PC-9 (cell line): ENCODE measurements at regions not wholly inside any gene's neighbourhood (a gene's known extent, or its start where the extent isn't known, plus 50 kb on each side); places are given as distances from the start of the nearest gene placed in this dataset.

Source experiments
- BruUV-seq: library from RNA; stranded (reverse); fragments of 400-500 nt; replicated peaks from 2 replicates; lab custom pipeline; 2021; lab: Mats Ljungman, UMichigan
- CTCF ChIA-PET: fragments of 300-600 bp; sonication (Branson Sonifier 250); formaldehyde crosslinking; loops from one replicate; lab custom pipeline; 2022; ENCODE audit warnings: antibody characterized with exemption; lab: Charles Lee
- POLR2A ChIA-PET: fragments of 300-600 bp; sonication (Branson Sonifier 250); formaldehyde crosslinking; loops from one replicate; lab custom pipeline; 2022; ENCODE audit warnings: antibody characterized with exemption; ENCODE audit not compliant: unreplicated experiment; lab: Charles Lee
- DNase-seq, 2 experiments: peaks; one replicate each; pipeline versions ENCODE4 v3.0.0 to v3.0.0-alpha.2; 2015 to 2022; ENCODE audit warnings: mixed read lengths in 1 of 2
- H2AFZ ChIP-seq: fragments of 200-600 bp; sonication (generic); 2 replicates; pipeline ENCODE4 v1.8.1; 2017; ENCODE audit warnings: antibody characterized with exemption
- H3F3A ChIP-seq: fragments of 200-600 bp; sonication (generic); 2 replicates; pipeline ENCODE4 v1.8.1; 2017; ENCODE audit warnings: antibody characterized with exemption, mild to moderate bottlenecking, low read depth; ENCODE audit not compliant: insufficient read depth
- H3K27ac ChIP-seq: fragments of 200-600 bp; sonication (generic); 2 replicates; pipeline ENCODE4 v1.6.1; 2016; ENCODE audit warnings: mixed run types
- H3K27me3 ChIP-seq: fragments of 200-600 bp; sonication (generic); 2 replicates; pipeline ENCODE4 v1.6.1; 2016; ENCODE audit warnings: low read depth, mixed run types; ENCODE audit not compliant: insufficient read depth
- H3K36me3 ChIP-seq: fragments of 200-600 bp; sonication (generic); 2 replicates; pipeline ENCODE4 v1.6.1; 2016; ENCODE audit warnings: low read depth, mixed run types
- H3K4me1 ChIP-seq: fragments of 200-600 bp; sonication (generic); replicated peaks from 2 replicates; pipeline ENCODE4 v1.6.1; 2016; ENCODE audit warnings: mixed run types; ENCODE audit not compliant: insufficient read depth
- H3K4me2 ChIP-seq: fragments of 200-600 bp; sonication (generic); 2 replicates; pipeline ENCODE4 v1.6.1; 2017; ENCODE audit warnings: mixed run types
- H3K4me3 ChIP-seq: fragments of 200-600 bp; sonication (generic); 2 replicates; pipeline ENCODE4 v1.6.1; 2016; ENCODE audit warnings: mixed run types
- H3K79me2 ChIP-seq: fragments of 200-600 bp; sonication (generic); 2 replicates; pipeline ENCODE4 v1.6.1; 2017; ENCODE audit warnings: low read depth, mixed run types
- H3K9me2 ChIP-seq: fragments of 200-600 bp; sonication (generic); 2 replicates; pipeline ENCODE4 v1.8.1; 2017; ENCODE audit warnings: mild to moderate bottlenecking; ENCODE audit not compliant: insufficient read depth
- H3K9me3 ChIP-seq: fragments of 200-600 bp; sonication (generic); 2 replicates; pipeline ENCODE4 v1.8.1; 2016; ENCODE audit warnings: low read depth; ENCODE audit not compliant: insufficient read depth
- H4K20me1 ChIP-seq: fragments of 200-600 bp; sonication (generic); 2 replicates; pipeline ENCODE4 v1.8.1; 2017; ENCODE audit not compliant: insufficient read depth
- EZH2 ChIP-seq: fragments of 200-600 bp; sonication (generic); IDR thresholded peaks from 2 replicates; pipeline ENCODE4 v1.8.0; 2017; ENCODE audit warnings: antibody characterized with exemption, low read depth
- intact Hi-C: fragments of 100-400 bp; cut with micrococcal nuclease; formaldehyde crosslinking; loops from one replicate; pipeline ENCODE4 v1.10.0; 2022; ENCODE audit not compliant: unreplicated experiment
- TF ChIP-seq, protein P1 (sequence below): fragments of 200-600 bp; sonication (generic); conservative IDR thresholded peaks from 2 replicates; pipeline ENCODE4 v1.6.1; 2017; ENCODE audit warnings: mixed run types, antibody characterized with exemption, mild to moderate bottlenecking, moderate library complexity

DNA sequence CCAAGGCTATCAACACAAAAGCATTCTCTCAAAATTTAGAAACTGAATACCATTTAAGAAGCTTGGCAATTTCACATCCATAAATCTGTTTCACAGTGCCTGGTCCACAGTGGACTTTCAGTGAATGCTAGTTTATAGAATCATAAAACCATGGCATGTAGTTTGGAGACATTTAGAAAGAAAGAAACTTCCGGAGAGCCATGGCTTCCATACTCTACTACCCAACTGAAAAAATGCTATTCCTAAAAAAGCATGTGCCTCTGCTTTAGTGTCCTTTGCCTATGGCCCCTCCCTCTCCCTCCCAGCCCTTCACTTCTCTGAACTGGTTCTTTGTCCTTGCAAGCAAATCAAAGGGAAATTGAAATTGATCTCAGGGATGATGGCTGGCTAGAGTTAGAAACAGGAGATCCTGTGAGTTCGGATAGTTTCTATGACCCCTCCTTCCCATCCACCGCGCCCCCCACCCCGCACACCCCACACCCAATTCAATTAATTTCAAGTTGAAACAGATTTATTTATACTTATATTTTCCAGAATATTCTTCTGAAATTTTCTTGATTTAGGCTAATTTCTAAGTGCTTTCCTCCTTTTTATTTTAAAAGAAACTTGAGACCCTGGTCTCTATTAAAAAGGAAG is 248.3 kb downstream of the TRIB2 start:
- no peaks in the 10 kb centered on the region for H3K36me3 ChIP-seq
- H3K4me1 ChIP-seq: peaks cover 6% of the 10 kb centered on the region; the same call in 1 of the 2 replicates
- H3K4me2 ChIP-seq: no peak overlapping the region
- CTCF ChIA-PET: no interaction called here
- H3K79me2 ChIP-seq: no peaks in the 10 kb centered on the region
- H2AFZ ChIP-seq: no peak overlapping the region
- no TSS peak for BruUV-seq
- intact Hi-C loops: no loop called here
- no peaks in the 10 kb centered on the region for H4K20me1 ChIP-seq
- TF ChIP-seq EZH2: no peak
- TF ChIP-seq, protein P1, sequence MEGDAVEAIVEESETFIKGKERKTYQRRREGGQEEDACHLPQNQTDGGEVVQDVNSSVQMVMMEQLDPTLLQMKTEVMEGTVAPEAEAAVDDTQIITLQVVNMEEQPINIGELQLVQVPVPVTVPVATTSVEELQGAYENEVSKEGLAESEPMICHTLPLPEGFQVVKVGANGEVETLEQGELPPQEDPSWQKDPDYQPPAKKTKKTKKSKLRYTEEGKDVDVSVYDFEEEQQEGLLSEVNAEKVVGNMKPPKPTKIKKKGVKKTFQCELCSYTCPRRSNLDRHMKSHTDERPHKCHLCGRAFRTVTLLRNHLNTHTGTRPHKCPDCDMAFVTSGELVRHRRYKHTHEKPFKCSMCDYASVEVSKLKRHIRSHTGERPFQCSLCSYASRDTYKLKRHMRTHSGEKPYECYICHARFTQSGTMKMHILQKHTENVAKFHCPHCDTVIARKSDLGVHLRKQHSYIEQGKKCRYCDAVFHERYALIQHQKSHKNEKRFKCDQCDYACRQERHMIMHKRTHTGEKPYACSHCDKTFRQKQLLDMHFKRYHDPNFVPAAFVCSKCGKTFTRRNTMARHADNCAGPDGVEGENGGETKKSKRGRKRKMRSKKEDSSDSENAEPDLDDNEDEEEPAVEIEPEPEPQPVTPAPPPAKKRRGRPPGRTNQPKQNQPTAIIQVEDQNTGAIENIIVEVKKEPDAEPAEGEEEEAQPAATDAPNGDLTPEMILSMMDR: no peak
- H3K27ac ChIP-seq: no peak overlapping the region
- no peaks in the 10 kb centered on the region for H3K9me2 ChIP-seq
- H3K4me3 ChIP-seq: no peak overlapping the region
- POLR2A ChIA-PET: no interaction called here
- H3K27me3 ChIP-seq: no peaks in the 10 kb centered on the region
- peaks cover 3% of the 10 kb centered on the region; the same call in 1 of the 2 replicates for H3K9me3 ChIP-seq
- DNase-seq: no peak
- no peaks in the 10 kb centered on the region for H3F3A ChIP-seq

GRCh38 chr2:12965540-12966269 is 249.0 kb downstream of the TRIB2 start:
- DNase-seq: peak in 1 of 2 experiments; percentile 66
- BruUV-seq: no TSS peak
- Histone ChIP-seq H3K9me3 (peaks cover 3% of the 10 kb centered on the region; the same call in 1 of the 2 replicates), H3K79me2 (no peaks in the 10 kb centered on the region), H3K27ac (no peak overlapping the region), H3K9me2 (no peaks in the 10 kb centered on the region), H3K4me3 (no peak overlapping the region), H3K4me2 (no peak overlapping the region), H3K27me3 (no peaks in the 10 kb centered on the region), H3F3A (no peaks in the 10 kb centered on the region), H3K4me1 (peaks cover 12% of the 10 kb centered on the region), H4K20me1 (no peaks in the 10 kb centered on the region), H3K36me3 (no peaks in the 10 kb centered on the region), H2AFZ (no peak overlapping the region)
- ChIA-PET CTCF (no interaction called here), POLR2A (no interaction called here)
- intact Hi-C loops: no loop called here
- TF ChIP-seq, protein P1: no peak
- no peak for TF ChIP-seq EZH2

GRCh38 chr2:12967804-12968203 is 251.1 kb downstream of the TRIB2 start:
- CTCF ChIA-PET: no interaction called here

More at GRCh38 chr2:12967804-12968203, 251.1 kb downstream of the TRIB2 start:
- H3K36me3 ChIP-seq: no peaks in the 10 kb centered on the region
- TF ChIP-seq EZH2: no peak
- TF ChIP-seq, protein P1: no peak
- intact Hi-C loops: no loop called here
- H3K9me2 ChIP-seq: no peaks in the 10 kb centered on the region
- H3F3A ChIP-seq: no peaks in the 10 kb centered on the region
- POLR2A ChIA-PET: interaction anchor here (0.6 kb wide), 1 partner anchor 732 kb away, joined by 4 read pairs; no protein-coding TSS in a partner anchor
- H2AFZ ChIP-seq: no peak overlapping the region
- no peak overlapping the region for H3K27ac ChIP-seq
- no peak overlapping the region for H3K4me2 ChIP-seq
- no peaks in the 10 kb centered on the region for H4K20me1 ChIP-seq
- no peaks in the 10 kb centered on the region for H3K27me3 ChIP-seq
- BruUV-seq: no TSS peak
- peaks cover 3% of the 10 kb centered on the region; the same call in 1 of the 2 replicates for H3K9me3 ChIP-seq
- H3K4me3 ChIP-seq: no peak overlapping the region
- peaks cover 16% of the 10 kb centered on the region for H3K4me1 ChIP-seq
- no peaks in the 10 kb centered on the region for H3K79me2 ChIP-seq
- DNase-seq: no peak
